ENCODE measurements at regions not wholly inside any gene's neighbourhood (a gene's known extent, or its start where the extent isn't known, plus 50 kb on each side); places are given as distances from the start of the nearest gene placed in this dataset.

DNA sequence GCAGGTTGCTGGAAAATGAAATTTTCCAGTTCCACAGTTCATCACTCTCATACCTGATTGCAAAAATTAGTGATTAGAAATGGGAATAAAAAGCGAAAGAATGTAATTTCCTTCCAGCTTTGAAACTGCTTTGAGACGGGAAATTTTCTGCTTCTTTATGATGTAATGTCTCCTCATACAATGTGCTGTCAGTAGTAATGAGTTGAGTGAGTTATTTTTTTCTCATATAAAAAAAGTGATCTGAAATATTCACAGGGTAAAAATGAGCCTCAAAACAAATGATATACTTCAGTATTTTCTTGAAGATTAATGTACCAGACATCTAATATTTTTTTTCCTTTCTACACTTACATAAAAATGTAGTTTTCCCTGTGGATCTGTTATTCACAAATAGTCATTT lies 179.1 kb upstream of the FAT4 start:
- Histone ChIP-seq H3K9me3 (no peaks in the 10 kb centered on the region), H3K4me1 (no peaks in the 10 kb centered on the region), H3K27ac (no peak overlapping the region), H3K27me3 (no peaks in the 10 kb centered on the region), H3K36me3 (no peaks in the 10 kb centered on the region), H3K4me3 (no peak overlapping the region)
- DNase-seq (no peak), ATAC-seq (no peak)
- TF ChIP-seq, protein P1, sequence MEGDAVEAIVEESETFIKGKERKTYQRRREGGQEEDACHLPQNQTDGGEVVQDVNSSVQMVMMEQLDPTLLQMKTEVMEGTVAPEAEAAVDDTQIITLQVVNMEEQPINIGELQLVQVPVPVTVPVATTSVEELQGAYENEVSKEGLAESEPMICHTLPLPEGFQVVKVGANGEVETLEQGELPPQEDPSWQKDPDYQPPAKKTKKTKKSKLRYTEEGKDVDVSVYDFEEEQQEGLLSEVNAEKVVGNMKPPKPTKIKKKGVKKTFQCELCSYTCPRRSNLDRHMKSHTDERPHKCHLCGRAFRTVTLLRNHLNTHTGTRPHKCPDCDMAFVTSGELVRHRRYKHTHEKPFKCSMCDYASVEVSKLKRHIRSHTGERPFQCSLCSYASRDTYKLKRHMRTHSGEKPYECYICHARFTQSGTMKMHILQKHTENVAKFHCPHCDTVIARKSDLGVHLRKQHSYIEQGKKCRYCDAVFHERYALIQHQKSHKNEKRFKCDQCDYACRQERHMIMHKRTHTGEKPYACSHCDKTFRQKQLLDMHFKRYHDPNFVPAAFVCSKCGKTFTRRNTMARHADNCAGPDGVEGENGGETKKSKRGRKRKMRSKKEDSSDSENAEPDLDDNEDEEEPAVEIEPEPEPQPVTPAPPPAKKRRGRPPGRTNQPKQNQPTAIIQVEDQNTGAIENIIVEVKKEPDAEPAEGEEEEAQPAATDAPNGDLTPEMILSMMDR (IDR thresholded peaks at IDR 0.05): no peak
- intact Hi-C loops (cut with DNase I): no loop called here

DNA sequence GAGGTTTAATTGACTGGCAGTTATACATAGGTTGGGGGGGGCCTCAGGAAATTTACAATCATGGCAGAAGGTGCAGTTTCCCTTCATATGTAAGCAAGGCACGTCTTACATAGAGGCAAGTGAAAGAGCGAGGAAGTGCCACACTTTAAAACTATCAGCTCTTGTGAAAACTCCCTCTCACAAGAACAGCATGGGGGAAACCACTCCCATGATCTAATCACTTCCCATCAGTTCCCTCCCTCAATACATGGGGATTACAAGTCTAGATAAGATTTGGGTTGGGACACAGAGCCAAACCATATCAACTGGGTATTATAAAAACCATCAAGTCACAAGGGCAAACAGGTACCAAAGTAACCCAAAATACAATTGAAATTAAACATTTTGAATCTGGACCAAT lies 182.0 kb upstream of the FAT4 start:
- Histone ChIP-seq H3K36me3 (no peaks in the 10 kb centered on the region), H3K4me3 (no peak overlapping the region), H3K9me3 (no peaks in the 10 kb centered on the region), H3K27ac (no peak overlapping the region), H3K4me1 (no peaks in the 10 kb centered on the region), H3K27me3 (no peaks in the 10 kb centered on the region)
- ATAC-seq (no peak), DNase-seq (no peak)
- intact Hi-C loops (cut with DNase I): no loop called here
- TF ChIP-seq, protein P1 (IDR thresholded peaks at IDR 0.05): no peak

DNA sequence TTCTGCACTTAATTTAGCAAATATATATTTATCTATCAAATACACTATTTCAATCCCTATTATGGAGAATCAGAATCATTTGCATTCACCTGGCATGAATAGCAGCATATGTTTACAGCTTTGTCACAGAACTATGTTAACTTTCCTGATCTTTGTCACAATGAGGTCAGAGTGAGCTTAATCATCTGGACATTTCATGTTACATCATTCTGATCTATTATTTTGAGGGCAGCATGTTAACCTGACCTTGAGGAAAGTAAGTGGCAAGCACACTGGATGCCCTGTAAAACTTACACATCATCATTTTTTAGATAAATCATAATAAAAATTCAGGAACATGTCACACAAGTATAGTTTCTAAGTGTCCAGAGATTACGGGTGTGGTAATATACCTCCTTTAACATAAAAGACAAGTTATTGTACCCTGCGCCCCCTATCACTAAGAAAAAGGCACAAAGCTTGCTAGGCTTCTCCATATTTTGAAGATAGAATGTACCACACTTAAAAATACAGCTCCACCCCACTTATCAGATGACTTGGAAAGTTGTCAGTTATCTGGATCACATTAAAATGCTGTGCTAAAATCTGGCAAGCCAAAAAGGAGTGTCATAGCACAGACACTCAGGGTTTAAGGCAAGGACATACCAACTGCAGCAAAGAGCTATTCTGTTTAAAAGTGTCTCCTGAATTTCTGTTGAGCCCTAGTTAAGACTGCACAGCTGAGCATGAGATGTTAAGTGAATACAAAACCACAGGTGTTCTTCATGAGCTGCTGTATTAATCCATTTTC lies 182.7 kb upstream of the FAT4 start:
- intact Hi-C loops (cut with DNase I): no loop called here
- H3K36me3 ChIP-seq: no peaks in the 10 kb centered on the region
- ATAC-seq (no peak), DNase-seq (no peak)
- H3K27ac ChIP-seq: no peak overlapping the region
- no peaks in the 10 kb centered on the region for H3K27me3 ChIP-seq
- H3K4me3 ChIP-seq: no peak overlapping the region
- H3K4me1 ChIP-seq: no peaks in the 10 kb centered on the region
- TF ChIP-seq, protein P1 (IDR thresholded peaks at IDR 0.05): no peak
- H3K9me3 ChIP-seq: no peaks in the 10 kb centered on the region

DNA sequence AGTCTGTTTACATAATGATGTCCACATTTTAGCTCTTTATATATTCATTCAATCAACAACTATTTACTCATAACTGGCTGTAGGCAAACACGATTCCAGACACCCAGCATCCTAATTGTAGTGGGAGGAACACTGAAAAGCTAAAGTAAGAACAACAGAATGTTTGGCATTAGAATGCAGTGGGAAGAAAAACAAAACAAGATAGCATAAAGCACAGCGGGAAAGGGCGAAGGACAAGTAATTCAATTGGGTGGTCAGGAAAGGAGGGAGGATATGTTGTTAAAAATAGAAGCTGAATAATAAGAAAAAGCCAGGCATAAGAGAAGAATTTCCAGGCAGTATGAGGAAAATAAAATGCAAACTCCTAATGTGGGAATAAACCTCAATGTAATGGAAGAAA lies 189.5 kb upstream of the FAT4 start:
- TF ChIP-seq, protein P1 (IDR thresholded peaks at IDR 0.05): no peak
- no peak overlapping the region for H3K27ac ChIP-seq
- no peaks in the 10 kb centered on the region for H3K9me3 ChIP-seq
- no peaks in the 10 kb centered on the region for H3K36me3 ChIP-seq
- ATAC-seq (no peak), DNase-seq (no peak)
- intact Hi-C loops (cut with DNase I): no loop called here
- no peaks in the 10 kb centered on the region for H3K4me1 ChIP-seq
- H3K27me3 ChIP-seq: no peaks in the 10 kb centered on the region
- H3K4me3 ChIP-seq: no peak overlapping the region

DNA sequence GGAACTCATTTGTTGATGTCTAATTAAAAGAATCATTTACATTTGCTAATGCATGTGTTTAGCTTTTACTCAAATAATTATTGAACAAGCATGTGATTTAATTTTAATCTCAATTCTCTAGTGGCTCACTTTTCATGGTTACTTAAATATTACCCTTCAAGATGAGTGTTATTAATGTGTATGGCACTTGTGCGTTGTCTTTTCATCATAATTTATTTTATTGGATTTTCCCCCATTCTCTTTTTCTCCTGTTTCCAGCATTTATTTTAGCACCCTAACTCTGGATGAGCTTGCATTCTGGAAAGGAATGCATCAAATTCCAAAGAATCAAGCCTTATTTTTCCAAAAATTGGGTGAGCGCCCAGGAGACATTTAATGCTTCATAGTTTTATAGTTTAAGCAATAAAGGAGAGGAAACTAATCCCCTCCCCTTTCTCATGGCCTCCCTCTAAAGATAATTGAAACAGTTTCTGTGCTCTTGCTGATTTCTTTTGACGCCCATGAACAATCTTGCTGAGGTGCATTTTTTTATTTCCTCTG lies 191.1 kb upstream of the FAT4 start:
- Histone ChIP-seq H3K9me3 (no peaks in the 10 kb centered on the region), H3K4me1 (no peaks in the 10 kb centered on the region), H3K27ac (no peak overlapping the region), H3K27me3 (no peaks in the 10 kb centered on the region), H3K4me3 (no peak overlapping the region), H3K36me3 (no peaks in the 10 kb centered on the region)
- TF ChIP-seq, protein P1 (IDR thresholded peaks at IDR 0.05): no peak
- DNase-seq: no peak
- intact Hi-C loops (cut with DNase I): no loop called here
- ATAC-seq: no peak
